WTC11 (cell line): ENCODE measurements at regions not wholly inside any gene's neighbourhood (a gene's known extent, or its start where the extent isn't known, plus 50 kb on each side); places are given as distances from the start of the nearest gene placed in this dataset.

Experiments
- ATAC-seq: fragments of 200-7000 bp; cut with Tn5 transposase; 2 replicates; pipeline ENCODE4 v1.10.0; 2021; ENCODE audit warnings: mild to moderate bottlenecking, moderate library complexity
- CTCF ChIA-PET: fragments of 300-600 bp; sonication (Branson Sonifier 250); formaldehyde crosslinking; loops from one replicate; lab custom pipeline; 2021; ENCODE audit warnings: antibody characterized with exemption; lab: Charles Lee
- POLR2A ChIA-PET: fragments of 350-600 bp; sonication (Branson Sonifier 250); formaldehyde crosslinking; loops from one replicate; lab custom pipeline; 2021; ENCODE audit warnings: antibody characterized with exemption; lab: Charles Lee
- DNase-seq: peaks from one replicate; pipeline ENCODE4 v3.0.0; 2021; ENCODE audit warnings: low spot score
- H3K27ac Mint-ChIP-seq: 2 replicates; pipeline ENCODE4 v1.8.0; 2021; ENCODE audit warnings: mixed read lengths
- H3K27me3 Mint-ChIP-seq: 2 replicates; pipeline ENCODE4 v1.8.0; 2021; ENCODE audit warnings: low read depth, mild to moderate bottlenecking, moderate library complexity, mixed read lengths
- H3K36me3 Mint-ChIP-seq: 2 replicates; pipeline ENCODE4 v1.8.0; 2021; ENCODE audit warnings: mixed read lengths
- H3K4me1 Mint-ChIP-seq: 2 replicates; pipeline ENCODE4 v1.8.0; 2022; ENCODE audit warnings: mixed read lengths
- H3K4me3 Mint-ChIP-seq: 2 replicates; pipeline ENCODE4 v1.8.0; 2021; ENCODE audit warnings: mild to moderate bottlenecking, moderate library complexity, mixed read lengths
- H3K9me3 Mint-ChIP-seq: 2 replicates; pipeline ENCODE4 v1.8.0; 2021; ENCODE audit warnings: mixed read lengths
- CREB1 ChIP-seq: sonication (generic); formaldehyde crosslinking; IDR thresholded peaks from 2 replicates; pipeline ENCODE4 v1.8.0; 2023; ENCODE audit warnings: mild to moderate bottlenecking, missing genetic modification reagents
- FOXK1 ChIP-seq: sonication (generic); formaldehyde crosslinking; IDR thresholded peaks from 2 replicates; pipeline ENCODE4 v1.8.0; 2022; ENCODE audit warnings: mild to moderate bottlenecking, moderate library complexity, missing genetic modification reagents
- GTF2I ChIP-seq: fragments of 250-450 bp; sonication (Bioruptor Pico); conservative IDR thresholded peaks from 2 replicates; pipeline ENCODE4 v1.4.0; 2021; ENCODE audit warnings: mild to moderate bottlenecking
- NR2C2 ChIP-seq: sonication (generic); formaldehyde crosslinking; IDR thresholded peaks from 2 replicates; pipeline ENCODE4 v1.8.0; 2022; ENCODE audit warnings: mild to moderate bottlenecking, missing genetic modification reagents
- RELA ChIP-seq: sonication (generic); formaldehyde crosslinking; IDR thresholded peaks from 2 replicates; pipeline ENCODE4 v1.8.1; 2022; ENCODE audit warnings: missing genetic modification reagents, mild to moderate bottlenecking, borderline replicate concordance
- SMAD4 ChIP-seq: sonication (generic); formaldehyde crosslinking; IDR thresholded peaks from 2 replicates; pipeline ENCODE4 v1.8.0; 2022; ENCODE audit warnings: mild to moderate bottlenecking, missing genetic modification reagents
- SOX15 ChIP-seq: fragments of 250-450 bp; sonication (Bioruptor Pico); IDR thresholded peaks from 2 replicates; pipeline ENCODE4 v1.9.0; 2021; ENCODE audit warnings: mild to moderate bottlenecking
- SP1 ChIP-seq: sonication (generic); formaldehyde crosslinking; conservative IDR thresholded peaks from 2 replicates; pipeline ENCODE4 v1.8.1; 2022; ENCODE audit warnings: missing genetic modification reagents
- TP53 ChIP-seq: sonication (generic); formaldehyde crosslinking; IDR thresholded peaks from 2 replicates; pipeline ENCODE4 v1.8.1; 2023; ENCODE audit warnings: mild to moderate bottlenecking, missing genetic modification reagents
- ZNF138 ChIP-seq: sonication (generic); formaldehyde crosslinking; conservative IDR thresholded peaks from 2 replicates; pipeline ENCODE4 v1.8.1; 2022; ENCODE audit warnings: mild to moderate bottlenecking, moderate library complexity, missing genetic modification reagents
- ZNF232 ChIP-seq: sonication (generic); formaldehyde crosslinking; IDR thresholded peaks from 2 replicates; pipeline ENCODE4 v1.8.0; 2022; ENCODE audit warnings: mild to moderate bottlenecking, missing genetic modification reagents
- ZNF423 ChIP-seq: fragments of 250-450 bp; sonication (Bioruptor Pico); IDR thresholded peaks from 2 replicates; pipeline ENCODE4 v2.1.2; 2022; ENCODE audit warnings: mild to moderate bottlenecking, moderate library complexity
- TF ChIP-seq, protein P1 (sequence below): sonication (generic); formaldehyde crosslinking; IDR thresholded peaks from 2 replicates; pipeline ENCODE4 v1.8.0; 2023; ENCODE audit warnings: missing genetic modification reagents, mild to moderate bottlenecking, borderline replicate concordance
- TF ChIP-seq, protein P2 (sequence below): sonication (generic); formaldehyde crosslinking; IDR thresholded peaks from 2 replicates; pipeline ENCODE4 v1.8.1; 2022; ENCODE audit warnings: low read depth, mild to moderate bottlenecking, moderate library complexity, missing genetic modification reagents, borderline replicate concordance
- TF ChIP-seq, protein P3 (sequence below): sonication (generic); formaldehyde crosslinking; IDR thresholded peaks from 2 replicates; pipeline ENCODE4 v1.8.1; 2023; ENCODE audit warnings: mild to moderate bottlenecking, missing genetic modification reagents, moderate library complexity
- TF ChIP-seq, protein P4 (sequence below): sonication (generic); formaldehyde crosslinking; IDR thresholded peaks from 2 replicates; pipeline ENCODE4 v1.8.0; 2022; ENCODE audit warnings: mild to moderate bottlenecking, missing genetic modification reagents
- TF ChIP-seq, protein P5 (sequence below): sonication (generic); formaldehyde crosslinking; IDR thresholded peaks from 2 replicates; pipeline ENCODE4 v1.8.1; 2023; ENCODE audit warnings: mild to moderate bottlenecking, moderate library complexity, missing genetic modification reagents
- TF ChIP-seq, protein P6 (sequence below): sonication (generic); formaldehyde crosslinking; IDR thresholded peaks from 2 replicates; pipeline ENCODE4 v1.8.0; 2023; ENCODE audit warnings: missing genetic modification reagents
- TF ChIP-seq, protein P7 (sequence below): sonication (generic); formaldehyde crosslinking; IDR thresholded peaks from 2 replicates; pipeline ENCODE4 v1.8.1; 2023; ENCODE audit warnings: mild to moderate bottlenecking, missing genetic modification reagents
- TF ChIP-seq, protein P8 (sequence below): sonication (generic); formaldehyde crosslinking; conservative IDR thresholded peaks from 2 replicates; pipeline ENCODE4 v1.8.1; 2022; ENCODE audit warnings: mild to moderate bottlenecking, missing genetic modification reagents
- TF ChIP-seq, protein P9 (sequence below): fragments of 250-450 bp; sonication (Bioruptor Pico); IDR thresholded peaks from 2 replicates; pipeline ENCODE4 v1.9.0; 2021; ENCODE audit warnings: mild to moderate bottlenecking
- TF ChIP-seq, protein P10 (sequence below): fragments of 250-450 bp; sonication (Bioruptor Pico); IDR thresholded peaks from 2 replicates; pipeline ENCODE4 v2.1.2; 2022; ENCODE audit warnings: mild to moderate bottlenecking, moderate library complexity

DNA sequence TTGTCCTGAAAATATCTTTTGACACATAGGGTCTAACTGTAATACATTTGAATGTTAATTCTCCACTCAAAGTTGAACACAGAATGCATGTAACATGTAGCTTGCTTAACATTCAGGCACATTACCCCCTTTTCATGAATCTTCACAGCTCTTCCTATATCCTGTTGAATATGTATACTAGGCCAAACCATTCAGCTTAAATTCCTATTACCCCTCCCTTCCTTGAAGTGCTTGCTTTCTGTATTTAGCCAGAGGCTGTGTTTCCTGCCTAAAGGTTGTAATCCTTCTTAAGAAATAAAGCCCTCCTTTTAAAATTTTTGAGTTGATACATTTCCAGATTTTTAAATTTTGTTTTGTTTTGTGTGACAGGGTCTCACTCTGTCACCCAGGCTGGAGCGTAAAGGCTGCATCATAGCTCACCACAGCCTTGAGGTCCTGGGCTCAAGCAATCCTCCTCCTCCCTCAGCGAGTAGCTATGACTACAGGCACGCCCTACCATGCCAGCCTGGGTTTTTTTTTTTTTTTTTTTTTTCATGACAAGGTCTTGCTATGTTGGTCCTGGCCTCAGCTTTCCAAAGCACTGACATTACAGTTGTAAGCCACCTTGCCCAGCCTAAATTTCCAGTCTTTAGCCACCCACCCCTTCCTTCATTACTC lies 357.6 kb downstream of the DSC3 start (continued):
- TF ChIP-seq, protein P1, sequence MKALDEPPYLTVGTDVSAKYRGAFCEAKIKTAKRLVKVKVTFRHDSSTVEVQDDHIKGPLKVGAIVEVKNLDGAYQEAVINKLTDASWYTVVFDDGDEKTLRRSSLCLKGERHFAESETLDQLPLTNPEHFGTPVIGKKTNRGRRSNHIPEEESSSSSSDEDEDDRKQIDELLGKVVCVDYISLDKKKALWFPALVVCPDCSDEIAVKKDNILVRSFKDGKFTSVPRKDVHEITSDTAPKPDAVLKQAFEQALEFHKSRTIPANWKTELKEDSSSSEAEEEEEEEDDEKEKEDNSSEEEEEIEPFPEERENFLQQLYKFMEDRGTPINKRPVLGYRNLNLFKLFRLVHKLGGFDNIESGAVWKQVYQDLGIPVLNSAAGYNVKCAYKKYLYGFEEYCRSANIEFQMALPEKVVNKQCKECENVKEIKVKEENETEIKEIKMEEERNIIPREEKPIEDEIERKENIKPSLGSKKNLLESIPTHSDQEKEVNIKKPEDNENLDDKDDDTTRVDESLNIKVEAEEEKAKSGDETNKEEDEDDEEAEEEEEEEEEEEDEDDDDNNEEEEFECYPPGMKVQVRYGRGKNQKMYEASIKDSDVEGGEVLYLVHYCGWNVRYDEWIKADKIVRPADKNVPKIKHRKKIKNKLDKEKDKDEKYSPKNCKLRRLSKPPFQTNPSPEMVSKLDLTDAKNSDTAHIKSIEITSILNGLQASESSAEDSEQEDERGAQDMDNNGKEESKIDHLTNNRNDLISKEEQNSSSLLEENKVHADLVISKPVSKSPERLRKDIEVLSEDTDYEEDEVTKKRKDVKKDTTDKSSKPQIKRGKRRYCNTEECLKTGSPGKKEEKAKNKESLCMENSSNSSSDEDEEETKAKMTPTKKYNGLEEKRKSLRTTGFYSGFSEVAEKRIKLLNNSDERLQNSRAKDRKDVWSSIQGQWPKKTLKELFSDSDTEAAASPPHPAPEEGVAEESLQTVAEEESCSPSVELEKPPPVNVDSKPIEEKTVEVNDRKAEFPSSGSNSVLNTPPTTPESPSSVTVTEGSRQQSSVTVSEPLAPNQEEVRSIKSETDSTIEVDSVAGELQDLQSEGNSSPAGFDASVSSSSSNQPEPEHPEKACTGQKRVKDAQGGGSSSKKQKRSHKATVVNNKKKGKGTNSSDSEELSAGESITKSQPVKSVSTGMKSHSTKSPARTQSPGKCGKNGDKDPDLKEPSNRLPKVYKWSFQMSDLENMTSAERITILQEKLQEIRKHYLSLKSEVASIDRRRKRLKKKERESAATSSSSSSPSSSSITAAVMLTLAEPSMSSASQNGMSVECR (CRISPR knock-in tag): no peak
- TF ChIP-seq FOXK1 (no peak), ZNF232 (CRISPR knock-in tag) (no peak), SOX15 (no peak), GTF2I (no peak), TP53 (CRISPR knock-in tag) (no peak), ZNF423 (no peak)
- TF ChIP-seq, protein P2, sequence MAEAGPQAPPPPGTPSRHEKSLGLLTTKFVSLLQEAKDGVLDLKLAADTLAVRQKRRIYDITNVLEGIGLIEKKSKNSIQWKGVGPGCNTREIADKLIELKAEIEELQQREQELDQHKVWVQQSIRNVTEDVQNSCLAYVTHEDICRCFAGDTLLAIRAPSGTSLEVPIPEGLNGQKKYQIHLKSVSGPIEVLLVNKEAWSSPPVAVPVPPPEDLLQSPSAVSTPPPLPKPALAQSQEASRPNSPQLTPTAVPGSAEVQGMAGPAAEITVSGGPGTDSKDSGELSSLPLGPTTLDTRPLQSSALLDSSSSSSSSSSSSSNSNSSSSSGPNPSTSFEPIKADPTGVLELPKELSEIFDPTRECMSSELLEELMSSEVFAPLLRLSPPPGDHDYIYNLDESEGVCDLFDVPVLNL (CRISPR knock-in tag): no peak
- TF ChIP-seq, protein P3, sequence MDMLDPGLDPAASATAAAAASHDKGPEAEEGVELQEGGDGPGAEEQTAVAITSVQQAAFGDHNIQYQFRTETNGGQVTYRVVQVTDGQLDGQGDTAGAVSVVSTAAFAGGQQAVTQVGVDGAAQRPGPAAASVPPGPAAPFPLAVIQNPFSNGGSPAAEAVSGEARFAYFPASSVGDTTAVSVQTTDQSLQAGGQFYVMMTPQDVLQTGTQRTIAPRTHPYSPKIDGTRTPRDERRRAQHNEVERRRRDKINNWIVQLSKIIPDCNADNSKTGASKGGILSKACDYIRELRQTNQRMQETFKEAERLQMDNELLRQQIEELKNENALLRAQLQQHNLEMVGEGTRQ (CRISPR knock-in tag): no peak
- TF ChIP-seq, all 79 proteins: peak for 0

DNA sequence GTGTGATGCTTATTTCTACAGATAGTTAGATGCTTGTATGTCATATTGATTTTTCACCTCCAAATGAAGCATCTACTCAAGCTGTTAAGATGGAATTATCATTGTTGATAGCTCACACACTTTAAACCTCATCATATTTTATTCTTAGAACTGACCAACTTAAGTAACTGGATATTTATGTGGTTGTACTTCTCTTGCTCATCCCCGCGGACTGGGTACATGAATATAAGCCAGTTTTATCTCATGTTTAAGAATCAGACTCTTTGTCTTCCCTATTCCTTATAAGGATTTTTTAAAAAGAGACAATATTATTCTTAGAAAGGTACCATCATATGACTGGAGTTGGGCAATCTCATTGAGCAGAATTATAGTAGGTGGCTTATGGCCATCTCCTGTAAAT lies 358.7 kb downstream of the DSC3 start:
- no peaks in the 10 kb centered on the region for H3K27me3 Mint-ChIP-seq
- no peaks in the 10 kb centered on the region for H3K36me3 Mint-ChIP-seq
- peaks cover 12% of the 10 kb centered on the region for H3K4me1 Mint-ChIP-seq
- DNase-seq (no peak), ATAC-seq (no peak)
- H3K27ac Mint-ChIP-seq: no peak overlapping the region
- H3K9me3 Mint-ChIP-seq: no peaks in the 10 kb centered on the region
- POLR2A ChIA-PET: no interaction called here
- H3K4me3 Mint-ChIP-seq: no peak overlapping the region
- CTCF ChIA-PET: no interaction called here
- TF ChIP-seq SMAD4 (CRISPR knock-in tag): no peak
- no peak for TF ChIP-seq SP1
- no peak for TF ChIP-seq CREB1
- no peak for TF ChIP-seq NR2C2 (CRISPR knock-in tag)
- TF ChIP-seq, protein P4, sequence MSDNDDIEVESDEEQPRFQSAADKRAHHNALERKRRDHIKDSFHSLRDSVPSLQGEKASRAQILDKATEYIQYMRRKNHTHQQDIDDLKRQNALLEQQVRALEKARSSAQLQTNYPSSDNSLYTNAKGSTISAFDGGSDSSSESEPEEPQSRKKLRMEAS (CRISPR knock-in tag): no peak
- TF ChIP-seq, protein P5, sequence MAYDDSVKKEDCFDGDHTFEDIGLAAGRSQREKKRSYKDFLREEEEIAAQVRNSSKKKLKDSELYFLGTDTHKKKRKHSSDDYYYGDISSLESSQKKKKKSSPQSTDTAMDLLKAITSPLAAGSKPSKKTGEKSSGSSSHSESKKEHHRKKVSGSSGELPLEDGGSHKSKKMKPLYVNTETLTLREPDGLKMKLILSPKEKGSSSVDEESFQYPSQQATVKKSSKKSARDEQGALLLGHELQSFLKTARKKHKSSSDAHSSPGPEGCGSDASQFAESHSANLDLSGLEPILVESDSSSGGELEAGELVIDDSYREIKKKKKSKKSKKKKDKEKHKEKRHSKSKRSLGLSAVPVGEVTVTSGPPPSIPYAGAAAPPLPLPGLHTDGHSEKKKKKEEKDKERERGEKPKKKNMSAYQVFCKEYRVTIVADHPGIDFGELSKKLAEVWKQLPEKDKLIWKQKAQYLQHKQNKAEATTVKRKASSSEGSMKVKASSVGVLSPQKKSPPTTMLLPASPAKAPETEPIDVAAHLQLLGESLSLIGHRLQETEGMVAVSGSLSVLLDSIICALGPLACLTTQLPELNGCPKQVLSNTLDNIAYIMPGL (CRISPR knock-in tag): no peak
- TF ChIP-seq, protein P6, sequence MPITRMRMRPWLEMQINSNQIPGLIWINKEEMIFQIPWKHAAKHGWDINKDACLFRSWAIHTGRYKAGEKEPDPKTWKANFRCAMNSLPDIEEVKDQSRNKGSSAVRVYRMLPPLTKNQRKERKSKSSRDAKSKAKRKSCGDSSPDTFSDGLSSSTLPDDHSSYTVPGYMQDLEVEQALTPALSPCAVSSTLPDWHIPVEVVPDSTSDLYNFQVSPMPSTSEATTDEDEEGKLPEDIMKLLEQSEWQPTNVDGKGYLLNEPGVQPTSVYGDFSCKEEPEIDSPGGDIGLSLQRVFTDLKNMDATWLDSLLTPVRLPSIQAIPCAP (CRISPR knock-in tag): no peak
- TF ChIP-seq RELA (CRISPR knock-in tag): no peak
- TF ChIP-seq, protein P7, sequence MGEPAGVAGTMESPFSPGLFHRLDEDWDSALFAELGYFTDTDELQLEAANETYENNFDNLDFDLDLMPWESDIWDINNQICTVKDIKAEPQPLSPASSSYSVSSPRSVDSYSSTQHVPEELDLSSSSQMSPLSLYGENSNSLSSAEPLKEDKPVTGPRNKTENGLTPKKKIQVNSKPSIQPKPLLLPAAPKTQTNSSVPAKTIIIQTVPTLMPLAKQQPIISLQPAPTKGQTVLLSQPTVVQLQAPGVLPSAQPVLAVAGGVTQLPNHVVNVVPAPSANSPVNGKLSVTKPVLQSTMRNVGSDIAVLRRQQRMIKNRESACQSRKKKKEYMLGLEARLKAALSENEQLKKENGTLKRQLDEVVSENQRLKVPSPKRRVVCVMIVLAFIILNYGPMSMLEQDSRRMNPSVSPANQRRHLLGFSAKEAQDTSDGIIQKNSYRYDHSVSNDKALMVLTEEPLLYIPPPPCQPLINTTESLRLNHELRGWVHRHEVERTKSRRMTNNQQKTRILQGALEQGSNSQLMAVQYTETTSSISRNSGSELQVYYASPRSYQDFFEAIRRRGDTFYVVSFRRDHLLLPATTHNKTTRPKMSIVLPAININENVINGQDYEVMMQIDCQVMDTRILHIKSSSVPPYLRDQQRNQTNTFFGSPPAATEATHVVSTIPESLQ: no peak
- TF ChIP-seq, protein P8, sequence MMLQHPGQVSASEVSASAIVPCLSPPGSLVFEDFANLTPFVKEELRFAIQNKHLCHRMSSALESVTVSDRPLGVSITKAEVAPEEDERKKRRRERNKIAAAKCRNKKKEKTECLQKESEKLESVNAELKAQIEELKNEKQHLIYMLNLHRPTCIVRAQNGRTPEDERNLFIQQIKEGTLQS (CRISPR knock-in tag): no peak
- no peak for TF ChIP-seq ZNF138
- TF ChIP-seq, protein P9, sequence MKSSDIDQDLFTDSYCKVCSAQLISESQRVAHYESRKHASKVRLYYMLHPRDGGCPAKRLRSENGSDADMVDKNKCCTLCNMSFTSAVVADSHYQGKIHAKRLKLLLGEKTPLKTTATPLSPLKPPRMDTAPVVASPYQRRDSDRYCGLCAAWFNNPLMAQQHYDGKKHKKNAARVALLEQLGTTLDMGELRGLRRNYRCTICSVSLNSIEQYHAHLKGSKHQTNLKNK: no peak
- TF ChIP-seq, protein P10, sequence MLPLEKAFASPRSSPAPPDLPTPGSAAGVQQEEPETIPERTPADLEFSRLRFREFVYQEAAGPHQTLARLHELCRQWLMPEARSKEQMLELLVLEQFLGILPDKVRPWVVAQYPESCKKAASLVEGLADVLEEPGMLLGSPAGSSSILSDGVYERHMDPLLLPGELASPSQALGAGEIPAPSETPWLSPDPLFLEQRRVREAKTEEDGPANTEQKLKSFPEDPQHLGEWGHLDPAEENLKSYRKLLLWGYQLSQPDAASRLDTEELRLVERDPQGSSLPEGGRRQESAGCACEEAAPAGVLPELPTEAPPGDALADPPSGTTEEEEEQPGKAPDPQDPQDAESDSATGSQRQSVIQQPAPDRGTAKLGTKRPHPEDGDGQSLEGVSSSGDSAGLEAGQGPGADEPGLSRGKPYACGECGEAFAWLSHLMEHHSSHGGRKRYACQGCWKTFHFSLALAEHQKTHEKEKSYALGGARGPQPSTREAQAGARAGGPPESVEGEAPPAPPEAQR (CRISPR knock-in tag): no peak
